GM12864 (cell line): ENCODE measurements at regions not wholly inside any gene's neighbourhood (a gene's known extent, or its start where the extent isn't known, plus 50 kb on each side); places are given as distances from the start of the nearest gene placed in this dataset.

ENCODE experiments used
- DNase-seq: peaks from one replicate; pipeline ENCODE4 v3.0.0-alpha.2; 2011; ENCODE audit warnings: low read depth
- H3K4me3 ChIP-seq: 2 replicates; pipeline ENCODE4 v1.5.1; 2011; ENCODE audit warnings: mild to moderate bottlenecking, low read depth, low read length, control low read depth
- CTCF ChIP-seq: IDR thresholded peaks from 2 replicates; pipeline ENCODE4 v1.5.1; 2011; ENCODE audit warnings: low read depth, mild to moderate bottlenecking, moderate library complexity, low read length, control low read depth, inconsistent platforms; ENCODE audit errors: missing control alignments

GRCh38 chr6:47383360-47383759 is 73.7 kb upstream of the TNFRSF21 start:
- no peak for DNase-seq
- no peak for TF ChIP-seq CTCF

GRCh38 chr6:47391675-47392074 is 82.0 kb upstream of the TNFRSF21 start:
- DNase-seq: no peak
- TF ChIP-seq CTCF: no peak
- H3K4me3 ChIP-seq: no peak overlapping the region

More at GRCh38 chr6:47383360-47383759, 73.7 kb upstream of the TNFRSF21 start:
- H3K4me3 ChIP-seq: no peak overlapping the region

- no peak overlapping the region for H3K4me3 ChIP-seq
- TF ChIP-seq CTCF: no peak
- no peak for DNase-seq
Measured at GRCh38 chr6:47392251-47392650, 82.5 kb upstream of the TNFRSF21 start.

- no peak for TF ChIP-seq CTCF
- no peak for DNase-seq
- H3K4me3 ChIP-seq: no peak overlapping the region
Measured at GRCh38 chr6:47396401-47397069, 81.1 kb upstream of the CD2AP start.

GRCh38 chr6:47400581-47400980 is 77.0 kb upstream of the CD2AP start:
- TF ChIP-seq CTCF: no peak
- no peak for DNase-seq
- H3K4me3 ChIP-seq: no peak overlapping the region

GRCh38 chr6:47402081-47402480 is 75.5 kb upstream of the CD2AP start:
- no peak for TF ChIP-seq CTCF
- DNase-seq: no peak
- H3K4me3 ChIP-seq: no peak overlapping the region

GRCh38 chr6:47403056-47403455 is 74.5 kb upstream of the CD2AP start:
- no peak for DNase-seq
- H3K4me3 ChIP-seq: no peak overlapping the region
- TF ChIP-seq CTCF: no peak
